ENCODE measurements at regions not wholly inside any gene's neighbourhood (a gene's known extent, or its start where the extent isn't known, plus 50 kb on each side); places are given as distances from the start of the nearest gene placed in this dataset.

GRCh38 chr4:160286051-160286450 lies 1183.2 kb downstream of the RAPGEF2 start:
- no peaks in the 10 kb centered on the region for H3K4me1 ChIP-seq
- no peak overlapping the region for H3K27ac ChIP-seq
- H3K4me3 ChIP-seq, result no peak overlapping the region
- no peak for DNase-seq
- no peaks in the 10 kb centered on the region for H3K9me3 ChIP-seq
- TF ChIP-seq CTCF (IDR thresholded peaks at IDR 0.05) (no peak), POLR2AphosphoS5 (IDR thresholded peaks at IDR 0.05) (no peak), EP300 (IDR thresholded peaks at IDR 0.05) (no peak), POLR2A (IDR thresholded peaks at IDR 0.05) (no peak)
- no peaks in the 10 kb centered on the region for H3K36me3 ChIP-seq
- H3K27me3 ChIP-seq, result no peaks in the 10 kb centered on the region
- intact Hi-C loops (cut with DNase I), result no loop called here
- 0 to 84% methylated on average over 1 of the region's 1 CpG for WGBS, 2 donors

- intact Hi-C loops (cut with DNase I), result no loop called here
- Histone ChIP-seq H3K4me3 (no peak overlapping the region), H3K9me3 (no peaks in the 10 kb centered on the region), H3K4me1 (no peaks in the 10 kb centered on the region), H3K36me3 (no peaks in the 10 kb centered on the region), H3K27ac (no peak overlapping the region), H3K27me3 (no peaks in the 10 kb centered on the region)
- WGBS, 2 donors, result 65 to 74% methylated on average over 1 of the region's 1 CpG
- TF ChIP-seq EP300 (IDR thresholded peaks at IDR 0.05), result no peak
- TF ChIP-seq CTCF (IDR thresholded peaks at IDR 0.05), result no peak
- TF ChIP-seq POLR2A (IDR thresholded peaks at IDR 0.05), result no peak
- TF ChIP-seq POLR2AphosphoS5 (IDR thresholded peaks at IDR 0.05), result no peak
- no peak for DNase-seq
Measured at GRCh38 chr4:160296476-160296875, 1193.6 kb downstream of the RAPGEF2 start.

GRCh38 chr4:160299177-160299576 lies 1196.3 kb downstream of the RAPGEF2 start:
- no peaks in the 10 kb centered on the region for H3K4me1 ChIP-seq
- no peak overlapping the region for H3K27ac ChIP-seq
- no peak for TF ChIP-seq EP300 (IDR thresholded peaks at IDR 0.05)
- no peak for TF ChIP-seq CTCF (IDR thresholded peaks at IDR 0.05)
- TF ChIP-seq POLR2AphosphoS5 (IDR thresholded peaks at IDR 0.05), result no peak
- TF ChIP-seq POLR2A (IDR thresholded peaks at IDR 0.05), result no peak
- no peaks in the 10 kb centered on the region for H3K27me3 ChIP-seq
- intact Hi-C loops (cut with DNase I), result no loop called here
- 36 to 58% methylated on average over 1 of the region's 1 CpG for WGBS, 2 donors
- H3K9me3 ChIP-seq, result no peaks in the 10 kb centered on the region
- no peak for DNase-seq
- H3K4me3 ChIP-seq, result no peak overlapping the region
- H3K36me3 ChIP-seq, result no peaks in the 10 kb centered on the region

GRCh38 chr4:160299608-160300007 lies 1196.7 kb downstream of the RAPGEF2 start:
- H3K27me3 ChIP-seq, result no peaks in the 10 kb centered on the region
- 39 to 64% methylated on average over 2 of the region's 2 CpGs for WGBS, 2 donors
- no peaks in the 10 kb centered on the region for H3K36me3 ChIP-seq
- no peak overlapping the region for H3K4me3 ChIP-seq
- intact Hi-C loops (cut with DNase I), result no loop called here
- no peaks in the 10 kb centered on the region for H3K9me3 ChIP-seq
- H3K27ac ChIP-seq, result no peak overlapping the region
- no peaks in the 10 kb centered on the region for H3K4me1 ChIP-seq
- no peak for DNase-seq
- no peak for TF ChIP-seq POLR2AphosphoS5 (IDR thresholded peaks at IDR 0.05)
- TF ChIP-seq EP300 (IDR thresholded peaks at IDR 0.05), result no peak
- no peak for TF ChIP-seq POLR2A (IDR thresholded peaks at IDR 0.05)
- TF ChIP-seq CTCF (IDR thresholded peaks at IDR 0.05), result no peak

- Histone ChIP-seq H3K4me1 (no peaks in the 10 kb centered on the region), H3K27me3 (no peaks in the 10 kb centered on the region), H3K36me3 (no peaks in the 10 kb centered on the region), H3K9me3 (no peaks in the 10 kb centered on the region), H3K4me3 (no peak overlapping the region), H3K27ac (no peak overlapping the region)
- WGBS, 2 donors, result 66 to 84% methylated on average over 1 of the region's 1 CpG
- no peak for DNase-seq
- TF ChIP-seq POLR2AphosphoS5 (IDR thresholded peaks at IDR 0.05), result no peak
- intact Hi-C loops (cut with DNase I), result no loop called here
Measured at GRCh38 chr4:160316036-160316435, 1213.2 kb downstream of the RAPGEF2 start.

Measured in sigmoid colon (tissue), 6 donors.